COLO668 (cell line): ENCODE measurements at regions not wholly inside any gene's neighbourhood (a gene's known extent, or its start where the extent isn't known, plus 50 kb on each side); places are given as distances from the start of the nearest gene placed in this dataset.
"Not testable (repeated sequence)": the region's sequence is repeated elsewhere in the genome, so short reads cannot be mapped to it uniquely, and the experiment has no call there.

Experiments
- DNase-seq: peaks from one replicate; lab custom pipeline; 2025; ENCODE audit not compliant: unreplicated experiment; lab: John Stamatoyannopoulos, UW

- DNase-seq = no peak
Measured at GRCh38 chr14:83575301-83575700, 1954.6 kb upstream of the FLRT2 start.

- DNase-seq = no peak
Measured at GRCh38 chr14:83583201-83583600, 1946.7 kb upstream of the FLRT2 start.

- DNase-seq = no peak
Measured at GRCh38 chr14:83594874-83595273, 1935.1 kb upstream of the FLRT2 start.

- DNase-seq = no peak
Measured at GRCh38 chr14:83607682-83608081, 1922.3 kb upstream of the FLRT2 start.

GRCh38 chr14:83611491-83611890 lies 1918.5 kb upstream of the FLRT2 start:
- DNase-seq = no peak

- DNase-seq = no peak
Measured at GRCh38 chr14:83611906-83612390, 1918.0 kb upstream of the FLRT2 start.

GRCh38 chr14:83614956-83615355 lies 1915.0 kb upstream of the FLRT2 start:
- no peak for DNase-seq

GRCh38 chr14:83624541-83624940 lies 1905.4 kb upstream of the FLRT2 start:
- DNase-seq = no peak

GRCh38 chr14:83632375-83632774 lies 1897.6 kb upstream of the FLRT2 start:
- no peak for DNase-seq

GRCh38 chr14:83638748-83639504 lies 1891.0 kb upstream of the FLRT2 start:
- no peak for DNase-seq

GRCh38 chr14:83639505-83639875 lies 1890.5 kb upstream of the FLRT2 start:
- not testable (repeated sequence) for DNase-seq

GRCh38 chr14:83646228-83646627 lies 1883.7 kb upstream of the FLRT2 start:
- DNase-seq = no peak

- DNase-seq = no peak
Measured at GRCh38 chr14:83660597-83660996, 1869.3 kb upstream of the FLRT2 start.

- DNase-seq = no peak
Measured at GRCh38 chr14:83664389-83664788, 1865.6 kb upstream of the FLRT2 start.

- no peak for DNase-seq
Measured at GRCh38 chr14:83689265-83689664, 1840.7 kb upstream of the FLRT2 start.

- no peak for DNase-seq
Measured at GRCh38 chr14:83697099-83697498, 1832.8 kb upstream of the FLRT2 start.

GRCh38 chr14:83702619-83703018 lies 1827.3 kb upstream of the FLRT2 start:
- DNase-seq = no peak

GRCh38 chr14:83706231-83706954 lies 1823.6 kb upstream of the FLRT2 start:
- no peak for DNase-seq

GRCh38 chr14:83707056-83707455 lies 1822.9 kb upstream of the FLRT2 start:
- no peak for DNase-seq

- no peak for DNase-seq
Measured at GRCh38 chr14:83709116-83709515, 1820.8 kb upstream of the FLRT2 start.

GRCh38 chr14:83711046-83711445 lies 1818.9 kb upstream of the FLRT2 start:
- DNase-seq = no peak

- no peak for DNase-seq
Measured at GRCh38 chr14:83712418-83713129, 1817.4 kb upstream of the FLRT2 start.
